ENCODE measurements at regions not wholly inside any gene's neighbourhood (a gene's known extent, or its start where the extent isn't known, plus 50 kb on each side); places are given as distances from the start of the nearest gene placed in this dataset.

DNA sequence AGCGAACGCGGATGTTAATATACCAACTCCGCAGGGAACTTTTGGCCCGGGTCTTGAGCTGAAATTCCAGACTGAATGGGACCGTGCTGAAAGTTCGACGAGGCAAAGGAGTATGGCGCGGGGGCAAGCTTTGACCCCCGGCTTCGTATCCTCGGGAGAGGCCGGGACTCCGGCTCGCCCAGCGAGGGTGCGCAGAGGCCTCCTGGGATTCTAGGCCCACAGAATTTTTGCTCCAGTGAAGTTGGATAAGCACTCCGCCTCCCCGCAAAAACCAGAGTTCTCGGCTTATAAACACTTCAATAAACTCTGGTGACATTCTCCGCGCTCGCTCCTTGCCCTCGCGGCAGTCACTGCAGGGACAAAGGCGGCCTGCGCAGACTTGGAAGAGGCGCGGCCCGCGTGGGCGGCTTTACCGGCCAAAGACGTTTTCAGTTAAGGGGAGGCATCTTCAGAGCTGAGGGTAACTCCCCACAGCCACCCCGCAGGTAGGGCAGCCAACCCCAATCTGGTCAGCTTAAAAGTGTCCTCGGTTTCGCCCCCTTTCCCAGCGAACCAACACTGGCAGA, 112.6 kb downstream of the KCNRG start:
- TF ChIP-seq, protein P1, sequence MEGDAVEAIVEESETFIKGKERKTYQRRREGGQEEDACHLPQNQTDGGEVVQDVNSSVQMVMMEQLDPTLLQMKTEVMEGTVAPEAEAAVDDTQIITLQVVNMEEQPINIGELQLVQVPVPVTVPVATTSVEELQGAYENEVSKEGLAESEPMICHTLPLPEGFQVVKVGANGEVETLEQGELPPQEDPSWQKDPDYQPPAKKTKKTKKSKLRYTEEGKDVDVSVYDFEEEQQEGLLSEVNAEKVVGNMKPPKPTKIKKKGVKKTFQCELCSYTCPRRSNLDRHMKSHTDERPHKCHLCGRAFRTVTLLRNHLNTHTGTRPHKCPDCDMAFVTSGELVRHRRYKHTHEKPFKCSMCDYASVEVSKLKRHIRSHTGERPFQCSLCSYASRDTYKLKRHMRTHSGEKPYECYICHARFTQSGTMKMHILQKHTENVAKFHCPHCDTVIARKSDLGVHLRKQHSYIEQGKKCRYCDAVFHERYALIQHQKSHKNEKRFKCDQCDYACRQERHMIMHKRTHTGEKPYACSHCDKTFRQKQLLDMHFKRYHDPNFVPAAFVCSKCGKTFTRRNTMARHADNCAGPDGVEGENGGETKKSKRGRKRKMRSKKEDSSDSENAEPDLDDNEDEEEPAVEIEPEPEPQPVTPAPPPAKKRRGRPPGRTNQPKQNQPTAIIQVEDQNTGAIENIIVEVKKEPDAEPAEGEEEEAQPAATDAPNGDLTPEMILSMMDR (IDR thresholded peaks at IDR 0.05; ENCODE audit: unreplicated experiment), result no peak
- DNase-seq (ENCODE audit: unreplicated experiment), result no peak
- ChIA-PET CTCF (interaction anchor here (0.7 kb wide), 1 partner anchor 15 kb away, joined by 4 read pairs; no protein-coding TSS in a partner anchor), POLR2A (interaction anchor here (1.3 to 17.8 kb wide), 5 partner anchors 26 to 402 kb away, joined by 3 to 429 read pairs (median 20); no protein-coding TSS in a partner anchor)
- intact Hi-C loops (cut with micrococcal nuclease), result no loop called here
- H3K9me3 Mint-ChIP-seq (ENCODE audit: unreplicated experiment), result no peaks in the 10 kb centered on the region
- H3K27ac Mint-ChIP-seq (ENCODE audit: low read depth, unreplicated experiment), result no peak overlapping the region
- peaks cover 5% of the 10 kb centered on the region for H3K36me3 Mint-ChIP-seq (ENCODE audit: insufficient read depth, unreplicated experiment)
- no peaks in the 10 kb centered on the region for H3K27me3 Mint-ChIP-seq (ENCODE audit: insufficient read depth, unreplicated experiment)
- H3K4me1 Mint-ChIP-seq (ENCODE audit: insufficient read depth, unreplicated experiment), result peaks cover 15% of the 10 kb centered on the region
- no peak overlapping the region for H3K4me3 Mint-ChIP-seq (ENCODE audit: unreplicated experiment)
- no TSS peak for BruUV-seq (replicated peaks)

DNA sequence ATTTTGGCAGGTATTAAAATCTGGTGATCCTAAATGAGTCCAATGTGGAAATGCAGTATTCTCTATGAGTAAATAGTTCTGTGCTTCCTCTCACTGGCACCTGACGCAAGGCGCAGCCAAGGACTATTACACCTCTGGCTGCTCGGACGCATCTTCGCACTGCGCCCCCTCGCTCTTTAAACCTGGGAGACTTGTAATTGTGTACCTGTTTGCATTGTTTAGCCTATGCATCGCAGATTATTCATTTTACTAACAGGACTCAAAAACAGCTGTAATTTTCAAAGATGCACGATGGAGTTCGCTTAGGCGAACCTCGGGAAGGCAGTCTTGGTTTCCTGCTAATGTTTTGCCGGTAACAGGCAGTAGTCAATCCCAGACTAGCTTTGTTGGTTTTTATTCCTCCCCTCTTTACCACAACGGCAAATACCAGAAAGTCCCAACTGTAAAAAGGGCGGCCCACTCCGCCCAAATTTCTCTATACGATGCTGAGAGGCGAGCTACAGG, 113.2 kb downstream of the KCNRG start:
- H3K27ac Mint-ChIP-seq (ENCODE audit: low read depth, unreplicated experiment), result no peak overlapping the region
- H3K36me3 Mint-ChIP-seq (ENCODE audit: insufficient read depth, unreplicated experiment), result peaks cover 5% of the 10 kb centered on the region
- BruUV-seq (replicated peaks), result no TSS peak
- intact Hi-C loops (cut with micrococcal nuclease), result no loop called here
- no peaks in the 10 kb centered on the region for H3K9me3 Mint-ChIP-seq (ENCODE audit: unreplicated experiment)
- no peak for DNase-seq (ENCODE audit: unreplicated experiment)
- no peak overlapping the region for H3K4me3 Mint-ChIP-seq (ENCODE audit: unreplicated experiment)
- TF ChIP-seq, protein P1 (IDR thresholded peaks at IDR 0.05; ENCODE audit: unreplicated experiment), result no peak
- ChIA-PET CTCF (interaction anchor here (0.7 kb wide), 1 partner anchor 14 kb away, joined by 4 read pairs; no protein-coding TSS in a partner anchor), POLR2A (interaction anchor here (0.6 to 17.8 kb wide), 2 partner anchors 50 to 394 kb away, joined by 3 to 429 read pairs; no protein-coding TSS in a partner anchor)
- H3K4me1 Mint-ChIP-seq (ENCODE audit: insufficient read depth, unreplicated experiment), result peaks cover 9% of the 10 kb centered on the region
- no peaks in the 10 kb centered on the region for H3K27me3 Mint-ChIP-seq (ENCODE audit: insufficient read depth, unreplicated experiment)

DNA sequence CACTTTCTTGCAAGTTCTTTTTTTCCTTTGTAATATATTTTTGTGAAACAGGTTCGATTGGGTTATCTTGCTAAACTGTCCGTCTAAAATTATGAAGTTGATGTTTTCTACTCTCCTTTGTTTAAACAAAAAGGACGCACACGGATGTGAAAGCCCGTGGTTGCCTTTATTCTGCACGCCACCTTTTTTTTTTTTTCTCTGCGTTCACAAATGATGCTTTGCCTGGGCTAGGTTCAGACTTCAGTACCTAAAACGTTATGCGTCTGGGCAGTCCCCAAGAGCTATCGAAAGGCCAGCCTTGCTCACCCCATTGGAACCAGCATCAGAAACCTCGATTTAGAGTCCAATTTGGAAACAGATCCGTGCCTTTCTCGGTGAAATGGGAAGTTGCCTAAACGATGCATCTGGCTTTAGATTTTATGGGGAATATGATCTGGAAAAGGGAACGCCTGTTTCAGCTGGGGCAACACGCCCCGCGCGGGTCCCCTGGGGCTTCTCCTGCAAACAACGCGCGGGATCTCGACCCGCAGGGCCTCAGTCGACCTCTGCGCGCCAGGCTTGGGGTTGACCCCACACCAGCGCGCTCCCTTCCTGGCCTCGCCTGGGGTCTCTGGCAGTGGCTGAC, 113.9 kb downstream of the KCNRG start:
- BruUV-seq (replicated peaks), result no TSS peak
- H3K4me3 Mint-ChIP-seq (ENCODE audit: unreplicated experiment), result no peak overlapping the region
- H3K4me1 Mint-ChIP-seq (ENCODE audit: insufficient read depth, unreplicated experiment), result peaks cover 6% of the 10 kb centered on the region
- TF ChIP-seq, protein P1 (IDR thresholded peaks at IDR 0.05; ENCODE audit: unreplicated experiment), result no peak
- no peaks in the 10 kb centered on the region for H3K9me3 Mint-ChIP-seq (ENCODE audit: unreplicated experiment)
- DNase-seq (ENCODE audit: unreplicated experiment), result no peak
- peaks cover 4% of the 10 kb centered on the region for H3K36me3 Mint-ChIP-seq (ENCODE audit: insufficient read depth, unreplicated experiment)
- ChIA-PET POLR2A (interaction anchor here (0.6 to 17.8 kb wide), 2 partner anchors 51 to 393 kb away, joined by 3 to 429 read pairs; no protein-coding TSS in a partner anchor), CTCF (no interaction called here)
- no peak overlapping the region for H3K27ac Mint-ChIP-seq (ENCODE audit: low read depth, unreplicated experiment)
- intact Hi-C loops (cut with micrococcal nuclease), result no loop called here
- no peaks in the 10 kb centered on the region for H3K27me3 Mint-ChIP-seq (ENCODE audit: insufficient read depth, unreplicated experiment)

DNA sequence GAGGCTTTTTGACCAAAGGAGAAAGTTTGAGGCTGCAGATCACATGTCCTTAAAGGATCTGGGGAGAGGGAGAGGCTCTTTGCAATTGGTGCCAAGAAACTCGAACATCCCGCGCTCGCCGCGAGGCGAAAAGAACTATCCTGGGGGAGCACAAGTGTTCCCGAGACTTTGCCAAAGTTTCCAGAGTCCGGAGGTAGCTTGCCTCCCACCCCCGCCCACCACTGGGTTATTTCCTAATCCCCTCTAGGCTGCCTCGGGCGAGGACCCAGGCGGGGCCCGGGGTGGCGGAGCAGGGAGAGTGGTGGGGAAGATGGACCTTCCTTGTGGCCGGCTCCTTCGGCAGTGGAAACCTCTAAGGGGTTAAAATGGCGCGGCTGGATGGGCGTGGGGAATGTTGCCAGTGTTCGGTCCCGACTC, 114.5 kb downstream of the KCNRG start:
- ChIA-PET CTCF (interaction anchor here (1.0 kb wide), 1 partner anchor 45 kb away, joined by 3 read pairs; no protein-coding TSS in a partner anchor), POLR2A (interaction anchor here (1.0 to 17.8 kb wide), 3 partner anchors 13 to 95 kb away, joined by 3 to 429 read pairs (median 3); no protein-coding TSS in a partner anchor)
- peaks cover 6% of the 10 kb centered on the region for H3K4me1 Mint-ChIP-seq (ENCODE audit: insufficient read depth, unreplicated experiment)
- no TSS peak for BruUV-seq (replicated peaks)
- no peak for DNase-seq (ENCODE audit: unreplicated experiment)
- peak overlapping the region; percentile 70 for H3K4me3 Mint-ChIP-seq (ENCODE audit: unreplicated experiment)
- H3K27me3 Mint-ChIP-seq (ENCODE audit: insufficient read depth, unreplicated experiment), result no peaks in the 10 kb centered on the region
- TF ChIP-seq, protein P1 (IDR thresholded peaks at IDR 0.05; ENCODE audit: unreplicated experiment), result no peak
- H3K9me3 Mint-ChIP-seq (ENCODE audit: unreplicated experiment), result no peaks in the 10 kb centered on the region
- no peak overlapping the region for H3K27ac Mint-ChIP-seq (ENCODE audit: low read depth, unreplicated experiment)
- intact Hi-C loops (cut with micrococcal nuclease), result no loop called here
- H3K36me3 Mint-ChIP-seq (ENCODE audit: insufficient read depth, unreplicated experiment), result no peaks in the 10 kb centered on the region
